Daoy (cell line): ENCODE measurements at regions not wholly inside any gene's neighbourhood (a gene's known extent, or its start where the extent isn't known, plus 50 kb on each side); places are given as distances from the start of the nearest gene placed in this dataset.
A peak's percentile ranks its signal among the peaks of the same experiment; 100 is the strongest.

Experiments
- DNase-seq: peaks from one replicate; pipeline ENCODE4 v3.0.0-alpha.2; 2015; ENCODE audit warnings: low read depth

DNA sequence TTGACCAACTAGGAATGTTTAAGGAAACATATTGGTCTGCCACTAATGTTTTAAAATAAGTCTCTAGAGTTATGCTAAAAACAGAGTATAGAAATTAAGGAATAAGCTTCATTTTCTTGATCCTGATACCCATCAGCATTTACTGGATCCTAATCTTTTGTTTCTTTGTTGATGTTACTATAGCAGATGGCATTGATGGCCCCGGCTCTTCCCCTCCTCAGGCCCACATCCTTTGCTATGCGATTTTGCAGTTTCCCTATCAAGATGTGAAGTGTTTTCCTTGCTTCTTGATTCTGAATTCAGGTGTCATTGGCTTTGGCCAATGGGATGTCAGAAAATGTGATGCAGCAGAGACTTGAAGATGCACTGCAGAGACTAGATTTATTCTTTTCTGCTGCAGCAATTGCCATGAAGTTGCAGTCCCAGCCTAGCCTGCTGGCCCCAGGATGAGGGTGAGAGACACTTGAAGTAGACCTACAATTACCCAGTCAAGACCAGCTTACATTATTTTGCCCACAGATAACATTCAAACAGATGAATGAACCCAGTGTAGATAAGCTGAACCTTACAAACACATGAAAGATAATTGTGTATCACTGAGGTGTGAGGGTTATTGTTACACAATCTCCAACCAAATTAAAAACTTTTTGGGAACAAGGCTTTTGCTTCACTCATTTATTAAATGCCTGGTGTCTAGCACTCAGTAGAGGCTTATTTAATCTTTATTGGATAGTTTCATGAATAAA lies 115.2 kb upstream of the ITGA4 start:
- no peak for DNase-seq

DNA sequence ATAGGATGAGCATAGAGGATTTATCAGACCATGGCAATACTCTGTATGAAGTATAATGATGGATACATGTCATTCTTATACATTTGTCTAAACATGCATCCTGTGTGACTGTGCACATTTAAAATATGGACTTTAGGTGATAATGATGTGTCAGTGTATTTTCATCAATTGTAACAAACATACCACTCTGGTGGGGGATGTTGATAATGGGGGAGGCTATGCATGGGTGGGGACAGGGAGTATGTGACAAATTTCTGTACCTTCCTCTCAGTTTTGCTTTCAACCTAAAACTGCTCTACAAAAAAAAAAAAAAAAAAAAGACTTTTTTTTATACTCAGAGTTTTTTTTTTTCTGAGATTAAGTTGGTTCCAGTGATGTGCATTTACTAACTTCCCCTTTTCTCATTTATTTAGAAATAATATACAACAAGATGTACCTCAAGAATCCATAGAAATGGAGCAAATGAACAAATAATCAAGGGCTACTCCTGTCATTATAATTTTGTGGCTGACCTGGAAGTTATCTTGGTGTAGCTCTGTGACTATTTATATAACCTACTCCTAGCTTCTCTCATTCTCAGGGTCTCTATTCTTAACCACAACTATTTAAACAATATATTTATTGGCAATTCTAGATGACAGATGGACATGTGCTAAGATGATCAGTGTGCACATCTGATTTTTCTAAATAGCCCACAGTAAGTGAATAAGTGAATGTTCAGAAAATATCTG lies 108.9 kb upstream of the ITGA4 start:
- DNase-seq: no peak

DNA sequence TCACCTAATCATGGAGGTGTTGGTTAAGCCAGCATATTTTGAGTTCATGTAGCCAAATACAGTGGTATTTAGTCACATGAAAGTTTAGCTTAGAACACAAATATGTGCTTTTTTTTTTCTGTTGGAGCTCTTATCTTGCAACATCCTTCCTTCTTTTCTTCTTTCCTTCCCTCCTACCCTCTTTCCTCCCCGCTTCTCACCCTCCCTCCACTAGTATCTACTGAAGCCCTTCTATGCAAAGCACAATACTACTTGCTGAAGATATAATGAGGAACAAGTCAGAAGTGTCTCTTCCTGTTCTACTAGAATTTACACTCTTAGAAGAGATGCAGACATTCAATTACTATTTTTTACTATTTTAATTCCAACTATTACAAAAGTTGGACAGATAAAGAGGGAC lies 105.0 kb upstream of the ITGA4 start:
- DNase-seq: no peak

DNA sequence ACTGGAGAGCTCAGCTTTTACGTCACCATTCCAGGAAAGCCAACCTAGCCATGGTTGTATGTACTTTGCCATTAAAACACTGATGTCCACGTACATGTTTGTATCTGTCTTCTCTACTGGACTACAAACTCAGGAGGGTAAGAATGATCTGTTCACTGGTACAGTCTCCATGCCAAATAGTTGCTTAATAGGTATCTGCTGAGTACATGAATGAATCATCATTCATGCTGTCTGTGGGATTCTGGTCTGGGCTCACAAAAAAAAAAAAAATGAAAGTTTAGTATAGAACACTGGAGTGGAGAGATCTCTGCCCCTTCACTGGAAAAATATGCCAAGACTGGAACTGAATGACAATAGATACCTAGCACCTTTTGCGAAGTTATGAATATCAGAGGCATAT lies 102.6 kb upstream of the ITGA4 start:
- peak; percentile 25 for DNase-seq

DNA sequence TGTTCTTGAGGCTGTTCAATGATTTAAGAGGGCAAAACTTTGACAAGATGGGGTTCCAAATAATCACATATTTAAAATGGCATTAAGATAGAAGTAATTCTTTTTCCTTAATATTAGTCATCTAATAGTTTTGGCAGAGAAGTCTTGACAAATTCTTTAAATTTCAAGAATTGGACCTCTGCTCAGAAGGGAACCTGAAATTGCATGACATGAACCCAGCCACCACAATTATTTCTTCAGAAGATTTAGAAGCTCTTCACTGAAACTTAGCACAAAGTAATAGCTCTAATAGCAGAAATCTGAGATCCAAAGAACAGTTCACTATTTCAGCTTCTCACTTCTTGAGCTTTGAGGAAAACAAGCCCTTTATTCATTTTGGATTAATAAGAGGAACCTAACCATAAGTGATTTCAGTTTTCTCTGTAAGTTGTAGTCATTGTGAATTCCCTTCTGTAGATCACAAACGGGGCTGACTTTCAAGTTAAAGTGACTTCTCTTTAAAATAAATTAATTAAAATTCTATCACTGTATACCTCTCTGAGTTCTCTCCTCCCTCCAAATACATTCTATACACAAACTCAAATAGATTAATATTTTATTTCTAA lies 100.6 kb upstream of the ITGA4 start:
- DNase-seq: no peak

DNA sequence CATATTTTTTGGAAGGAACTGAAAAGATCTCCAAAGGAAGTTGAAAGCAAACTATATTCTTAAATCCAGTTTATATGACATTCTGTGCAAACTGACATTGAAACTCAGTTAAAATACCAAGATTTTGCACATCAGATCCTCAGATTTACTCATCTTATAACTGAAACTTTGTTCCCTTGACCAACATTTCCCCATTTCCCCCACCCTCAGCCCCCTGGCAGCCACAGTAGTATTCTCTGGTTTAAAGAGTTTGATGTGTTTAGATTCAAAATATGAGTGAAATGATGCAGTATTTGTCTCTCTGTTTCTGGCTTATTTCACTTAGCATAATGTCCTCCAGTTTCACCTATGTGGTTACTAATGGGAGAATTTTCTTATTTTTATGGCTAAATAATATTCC lies 99.2 kb upstream of the ITGA4 start:
- DNase-seq: no peak

DNA sequence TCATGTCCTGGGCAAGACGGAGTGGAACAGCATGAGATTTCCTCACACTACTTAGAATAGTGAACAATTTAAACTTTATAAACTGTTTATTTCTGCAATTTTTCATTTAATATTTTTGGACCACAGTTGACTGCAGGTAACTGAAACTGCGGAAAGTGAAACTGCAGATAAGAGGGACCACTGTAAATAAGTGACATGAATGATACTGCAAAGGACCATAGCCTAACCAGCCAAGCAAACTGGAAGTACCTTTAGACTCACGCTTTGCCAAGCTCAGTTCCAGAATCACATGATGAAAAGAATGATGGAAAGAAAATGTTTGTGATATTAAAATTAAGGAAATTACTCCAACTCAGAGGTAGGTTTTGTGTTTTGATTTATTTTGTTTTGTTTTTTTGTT lies 94.6 kb upstream of the ITGA4 start:
- no peak for DNase-seq

DNA sequence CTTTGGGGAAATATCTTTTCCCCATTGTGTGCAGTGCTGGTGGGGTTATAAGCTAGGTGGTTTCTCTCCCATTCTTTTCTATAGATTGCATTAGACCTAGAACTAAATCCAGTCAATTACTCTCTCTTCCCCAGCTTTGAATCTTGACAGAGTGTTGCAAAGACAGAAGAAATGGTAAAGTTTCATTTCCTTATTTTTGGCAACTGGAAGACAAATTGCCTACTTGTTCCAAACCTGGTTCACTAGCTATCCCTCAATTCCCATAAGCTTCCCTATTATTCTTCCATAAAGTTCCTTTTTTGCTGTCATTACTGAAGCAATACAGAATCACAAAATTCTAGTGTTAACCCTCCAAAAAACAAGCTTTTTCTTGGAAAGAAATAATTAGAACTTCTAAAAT lies 94.0 kb upstream of the ITGA4 start:
- DNase-seq: no peak

DNA sequence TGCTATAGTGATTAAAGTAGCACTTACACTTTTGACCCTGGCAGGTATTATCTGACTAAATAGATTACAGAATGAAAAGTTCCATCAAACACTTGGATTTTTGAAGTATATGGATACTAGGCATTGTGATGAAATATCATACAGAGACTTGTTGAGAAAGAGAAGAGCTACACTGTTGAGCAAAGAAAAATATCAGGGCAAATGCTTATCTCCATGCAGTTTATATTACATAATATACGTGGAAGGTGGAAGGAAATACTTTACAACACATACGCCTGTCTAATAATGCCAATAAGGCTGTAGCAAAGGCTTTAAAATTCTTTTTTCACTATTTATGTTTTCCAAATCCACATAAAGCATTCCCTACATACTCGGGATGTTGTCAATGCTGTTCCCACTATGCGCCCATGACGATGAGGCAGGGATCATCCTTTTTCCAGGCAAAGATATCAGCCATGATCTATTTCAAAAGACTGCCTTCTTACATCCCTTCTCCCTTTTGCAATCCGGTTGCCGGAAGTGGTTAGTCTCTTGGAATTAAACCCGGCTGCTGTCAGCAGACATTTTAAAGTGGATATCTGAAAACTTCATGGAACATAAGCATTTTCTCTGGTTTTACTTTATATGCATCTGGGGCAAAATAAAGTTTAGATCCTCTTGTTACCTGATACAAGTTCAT lies 92.6 kb upstream of the ITGA4 start:
- DNase-seq: no peak

DNA sequence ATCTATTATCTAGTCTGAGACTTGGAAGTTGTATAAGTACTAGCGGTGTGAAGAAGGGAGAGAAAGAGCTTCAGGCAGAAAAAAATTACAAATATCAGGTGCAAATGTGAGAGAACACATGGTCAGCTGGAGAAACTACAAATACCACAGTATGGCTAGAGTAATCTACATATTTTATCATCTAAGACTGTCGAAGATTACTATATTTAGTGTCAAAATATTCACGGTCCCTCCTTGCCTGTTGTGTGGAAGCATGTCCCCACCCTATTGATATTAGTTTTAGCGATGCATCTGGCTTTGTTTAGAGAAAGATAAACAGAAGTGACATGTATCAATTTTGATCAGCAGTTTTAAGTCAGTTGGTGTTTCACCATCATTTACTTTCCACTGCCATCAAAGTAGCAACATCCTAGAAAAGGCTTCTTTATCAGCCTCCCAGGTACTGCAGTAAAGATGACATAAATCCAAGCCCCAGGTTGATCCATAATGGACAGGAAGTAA lies 90.5 kb upstream of the ITGA4 start:
- no peak for DNase-seq

DNA sequence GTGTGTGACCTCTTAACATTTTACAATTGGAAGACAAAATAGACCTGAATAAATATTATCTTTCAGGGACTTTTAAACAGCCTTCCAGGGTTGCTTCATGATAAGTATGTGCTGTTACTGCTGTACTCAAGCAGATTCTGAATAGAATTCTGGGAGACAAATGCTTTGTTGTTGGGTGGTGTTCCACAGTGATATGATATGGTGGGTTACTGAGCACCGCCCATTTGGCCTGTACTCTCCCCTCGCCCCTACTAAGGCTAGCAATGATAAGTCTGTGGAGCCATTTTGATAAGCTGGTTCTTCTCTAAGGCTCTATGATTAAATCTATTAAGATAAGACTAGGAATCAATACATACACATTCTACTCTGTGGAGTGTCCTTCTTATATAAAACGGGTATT lies 89.8 kb upstream of the ITGA4 start:
- DNase-seq: no peak

DNA sequence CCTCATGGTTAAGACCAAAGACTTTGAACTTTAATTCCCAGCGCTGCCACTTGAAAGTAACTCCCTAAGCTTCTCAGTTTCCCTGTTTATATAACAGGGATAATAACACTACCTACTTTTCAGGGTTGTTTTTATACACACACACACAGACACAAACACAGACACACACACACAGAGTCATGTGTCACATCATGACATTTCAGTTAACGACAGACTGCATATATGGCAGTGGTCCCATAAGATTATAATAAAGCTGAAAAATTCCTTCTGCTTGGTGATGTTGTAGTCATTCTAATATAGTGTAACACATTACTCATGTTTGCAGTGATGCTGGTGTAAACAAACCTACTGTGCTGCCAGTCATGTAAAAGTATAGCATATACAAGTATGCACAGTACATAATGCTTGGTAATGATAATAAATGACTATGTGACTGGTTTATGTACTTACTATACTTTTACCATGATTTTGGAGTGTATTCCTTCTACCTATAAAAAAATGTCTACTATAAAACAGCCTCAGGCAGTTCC lies 89.2 kb upstream of the ITGA4 start:
- DNase-seq: no peak

DNA sequence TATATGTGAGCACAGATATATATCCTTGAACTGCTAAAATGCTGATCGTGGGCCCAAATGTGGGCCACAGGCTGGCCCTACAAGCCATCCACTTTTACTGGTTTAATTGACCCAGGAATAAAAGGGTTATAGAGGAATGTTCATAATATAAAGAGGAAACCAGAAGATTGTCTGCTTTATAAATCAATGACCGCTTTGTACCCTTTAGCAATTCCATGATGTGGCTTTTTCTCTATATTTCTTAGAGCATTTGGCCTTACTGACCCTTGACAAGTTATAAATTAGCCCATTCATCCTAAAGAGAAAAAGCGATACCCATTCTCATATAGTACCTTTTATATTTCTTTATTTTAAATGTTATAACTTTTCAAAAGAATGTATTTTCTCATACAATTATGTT lies 87.1 kb upstream of the ITGA4 start:
- DNase-seq: no peak

DNA sequence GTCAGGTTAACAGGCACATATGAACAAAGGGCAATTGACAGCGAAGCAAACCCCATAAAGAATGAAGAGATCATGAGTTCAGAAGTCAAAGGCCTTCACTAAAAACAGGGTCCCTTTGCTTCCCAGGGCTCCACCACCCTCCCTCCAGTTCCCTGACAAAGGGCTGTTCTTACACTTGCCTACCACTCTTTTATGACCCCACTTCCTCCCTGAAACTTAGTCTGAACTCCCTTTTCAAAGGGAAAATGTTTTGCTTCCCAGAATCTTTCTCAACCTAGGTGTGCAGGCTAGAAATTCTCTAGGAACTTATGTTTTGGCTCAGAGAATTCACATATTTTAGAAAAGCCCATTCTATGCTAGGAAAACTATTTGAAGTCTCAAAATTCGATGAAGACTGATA lies 86.0 kb upstream of the ITGA4 start:
- no peak for DNase-seq

DNA sequence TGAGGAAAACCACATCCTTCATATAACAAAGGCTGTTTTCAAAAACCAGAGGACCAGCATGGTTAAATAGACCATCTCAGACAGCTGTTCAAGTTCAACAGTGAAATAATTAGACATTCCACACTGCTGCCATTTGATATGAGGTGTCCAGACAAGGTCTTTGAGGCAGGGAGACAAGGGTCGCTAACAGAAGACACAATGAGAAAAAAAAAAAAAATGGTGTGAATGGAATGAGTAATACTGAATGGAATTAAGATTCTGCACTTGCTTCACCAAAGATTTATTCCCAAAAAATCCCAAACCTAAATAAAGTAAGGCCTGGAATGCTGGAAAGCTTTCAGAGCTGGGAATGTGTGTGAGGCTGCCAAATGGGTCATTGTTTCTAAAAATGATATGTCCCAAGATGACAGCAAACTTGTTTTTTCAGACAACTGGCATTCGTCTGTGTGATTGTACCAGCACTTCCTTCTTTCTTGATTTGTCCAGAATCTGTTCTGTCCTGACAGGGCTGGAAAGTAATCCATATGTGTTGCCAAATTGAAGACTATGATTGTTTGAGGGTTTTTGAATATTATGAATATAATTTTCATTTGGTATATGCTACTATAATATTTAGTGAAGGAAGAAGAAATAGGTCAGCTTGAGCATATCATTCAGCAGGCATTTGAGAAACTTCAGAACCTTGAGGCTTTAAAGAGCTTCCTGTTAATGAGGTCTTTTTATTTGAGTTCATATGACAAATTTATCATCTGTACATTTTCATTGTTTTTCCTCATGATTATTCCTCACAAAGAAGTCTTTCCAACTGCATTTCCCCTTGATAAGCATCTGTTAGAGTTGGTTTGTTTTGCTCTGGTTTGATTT lies 85.2 kb upstream of the ITGA4 start:
- peak; percentile 43 for DNase-seq

DNA sequence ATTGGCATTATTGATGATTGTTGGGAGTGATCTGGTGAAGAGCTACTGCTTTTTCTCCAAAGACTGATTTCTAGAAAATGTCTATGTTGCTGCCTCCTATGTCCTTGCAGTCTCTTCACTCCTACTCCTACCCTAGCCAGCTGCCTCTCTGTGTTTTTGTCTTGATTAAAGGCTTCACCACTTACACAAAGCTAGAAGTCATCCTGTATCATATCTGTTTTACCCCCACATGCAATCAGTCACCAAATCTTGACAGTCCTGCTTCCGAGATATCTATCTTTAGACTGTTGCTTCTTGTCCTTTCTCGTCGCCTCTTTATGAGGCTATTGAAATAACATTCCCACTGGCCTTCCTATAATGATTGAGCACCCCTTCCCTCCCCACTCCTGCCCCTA lies 84.5 kb upstream of the ITGA4 start:
- DNase-seq: no peak

DNA sequence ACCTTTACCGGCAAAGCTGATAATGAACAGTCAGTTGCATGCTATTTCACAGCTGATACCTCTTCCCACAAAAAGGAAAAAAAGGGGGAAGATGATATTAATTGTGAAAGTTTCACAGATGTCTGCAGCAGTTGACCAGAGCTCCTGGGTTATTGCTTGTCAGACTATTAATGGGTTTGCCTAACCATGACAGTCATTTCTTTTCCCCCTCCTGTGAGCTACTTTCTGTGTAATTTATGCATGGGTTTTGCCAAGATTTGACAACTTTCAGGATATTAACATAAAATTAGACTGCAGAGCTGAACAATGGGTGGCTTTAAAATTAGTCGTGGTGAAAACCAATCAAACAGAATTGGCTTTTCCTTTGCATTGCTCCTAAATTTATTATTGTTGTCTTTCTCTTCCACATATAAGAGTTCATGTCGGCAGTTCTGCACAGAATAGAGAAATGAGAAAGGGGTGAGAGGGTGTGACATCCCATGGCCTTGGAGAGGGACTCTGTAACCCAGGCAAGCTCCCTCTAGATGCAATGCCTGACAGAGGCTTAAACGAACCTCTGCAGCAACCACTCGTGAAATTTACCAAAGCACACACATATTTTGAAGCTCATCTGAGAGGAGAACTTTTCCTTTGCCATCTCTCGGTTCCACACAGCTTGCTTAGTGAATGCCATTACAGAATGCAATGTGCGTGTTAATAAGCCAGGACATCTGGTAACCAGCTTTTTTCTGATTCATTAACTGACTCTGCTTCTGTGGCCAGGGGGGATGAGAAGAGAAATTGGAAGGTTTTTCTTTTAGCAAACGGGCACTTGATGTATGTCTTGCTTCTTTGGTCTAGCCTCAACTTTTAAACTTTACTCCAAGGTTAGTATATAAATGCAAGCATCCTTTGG lies 82.2 kb upstream of the ITGA4 start:
- DNase-seq: no peak

DNA sequence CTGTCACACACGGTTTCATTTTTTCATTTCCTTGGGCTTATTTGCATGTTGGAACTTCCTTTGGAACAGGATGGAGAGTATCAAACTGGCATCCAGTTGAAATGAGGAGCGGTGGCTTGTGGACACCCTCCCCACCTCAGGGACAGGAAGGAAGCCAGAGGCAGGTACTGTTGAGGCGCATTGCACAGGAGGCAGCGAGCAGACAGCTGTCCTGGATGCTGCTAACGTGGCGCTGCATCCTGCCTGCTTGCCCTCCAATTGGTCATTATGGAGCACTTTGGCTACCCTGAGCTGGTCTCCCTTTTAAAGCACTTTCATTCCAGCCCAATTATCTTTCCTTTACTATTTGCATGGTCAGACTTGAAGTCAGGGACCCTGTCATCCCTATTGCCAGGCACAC lies 80.7 kb upstream of the ITGA4 start:
- no peak for DNase-seq

DNA sequence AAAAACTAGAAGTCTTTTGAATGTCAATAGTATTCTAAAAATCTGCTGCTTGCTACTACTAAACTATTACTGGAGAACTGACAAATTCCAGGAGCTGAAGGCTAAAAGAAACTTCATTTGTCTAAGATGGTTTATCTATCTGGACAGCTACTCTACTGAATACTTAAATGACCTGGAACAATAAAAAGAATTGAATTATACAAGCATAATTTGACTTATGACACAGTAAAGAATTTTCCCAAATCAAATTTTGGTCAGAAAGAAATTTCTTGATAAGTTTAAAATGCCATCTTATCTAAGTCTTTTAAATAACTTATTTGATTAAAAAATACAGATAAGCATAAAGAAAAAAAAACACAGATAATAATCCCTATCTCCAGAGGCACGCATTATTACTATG lies 80.2 kb upstream of the ITGA4 start:
- no peak for DNase-seq

DNA sequence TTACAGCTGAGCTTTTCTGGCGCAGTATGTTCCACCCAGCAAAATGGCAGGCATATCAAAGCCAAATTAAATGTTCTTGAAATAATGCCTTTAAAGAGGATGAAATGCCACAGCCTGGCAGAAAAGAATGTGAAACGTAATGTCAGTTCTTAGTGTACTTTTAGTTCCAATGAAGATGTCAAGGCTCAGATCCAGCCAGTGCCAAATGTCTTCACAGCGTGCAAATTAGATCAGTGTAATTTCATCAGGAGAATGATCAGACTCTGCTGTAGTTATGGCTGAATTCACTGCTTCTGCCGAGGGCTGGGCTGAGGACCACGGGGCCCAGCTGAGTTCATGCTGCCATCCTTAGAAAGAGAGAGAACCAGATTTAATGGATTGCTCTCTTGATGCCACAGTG lies 78.7 kb upstream of the ITGA4 start:
- no peak for DNase-seq
